ENCODE measurements at regions not wholly inside any gene's neighbourhood (a gene's known extent, or its start where the extent isn't known, plus 50 kb on each side); places are given as distances from the start of the nearest gene placed in this dataset.

GRCh38 chr13:29906432-29907011 lies 56.1 kb upstream of the UBL3 start:
- TF ChIP-seq CTCF (IDR thresholded peaks at IDR 0.05) (no peak), POLR2A (IDR thresholded peaks at IDR 0.05) (no peak)

Measured in transverse colon (tissue), 3 donors.